Pulmonary artery endothelial cell (primary cell): ENCODE measurements at regions not wholly inside any gene's neighbourhood (a gene's known extent, or its start where the extent isn't known, plus 50 kb on each side); places are given as distances from the start of the nearest gene placed in this dataset.
"Not testable (repeated sequence)": the region's sequence is repeated elsewhere in the genome, so short reads cannot be mapped to it uniquely, and the experiment has no call there.

Source experiments
- DNase-seq: peaks from one replicate; pipeline ENCODE4 v3.0.0-alpha.2; 2011; ENCODE audit warnings: low read depth, low spot score

- DNase-seq: not testable (repeated sequence)
These were observed 181.1 kb upstream of the TRPC7 start for GRCh38 chr5:136546441-136546840.

DNA sequence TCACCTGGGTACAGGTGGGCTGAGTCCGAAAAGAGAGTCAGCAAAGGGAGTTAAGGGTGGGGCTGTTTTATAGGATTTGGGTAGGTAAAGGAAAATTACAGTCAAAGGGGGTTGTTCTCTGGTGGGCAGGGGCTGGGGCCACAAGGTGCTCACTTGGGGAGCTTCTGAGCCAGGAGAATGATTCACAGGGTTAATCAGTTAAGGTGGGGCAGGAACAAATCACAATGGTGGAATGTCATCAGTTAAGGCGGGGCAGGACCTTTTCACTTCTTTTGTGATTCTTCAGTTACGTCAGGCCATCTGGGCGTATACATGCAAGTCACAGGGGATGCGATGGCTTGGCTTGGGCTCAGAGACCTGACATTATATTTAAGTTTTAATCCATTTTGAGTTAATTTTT is 179.7 kb upstream of the TRPC7 start:
- not testable (repeated sequence) for DNase-seq

- DNase-seq: no peak
These were observed 173.2 kb upstream of the TRPC7 start for GRCh38 chr5:136538534-136538933.

DNA sequence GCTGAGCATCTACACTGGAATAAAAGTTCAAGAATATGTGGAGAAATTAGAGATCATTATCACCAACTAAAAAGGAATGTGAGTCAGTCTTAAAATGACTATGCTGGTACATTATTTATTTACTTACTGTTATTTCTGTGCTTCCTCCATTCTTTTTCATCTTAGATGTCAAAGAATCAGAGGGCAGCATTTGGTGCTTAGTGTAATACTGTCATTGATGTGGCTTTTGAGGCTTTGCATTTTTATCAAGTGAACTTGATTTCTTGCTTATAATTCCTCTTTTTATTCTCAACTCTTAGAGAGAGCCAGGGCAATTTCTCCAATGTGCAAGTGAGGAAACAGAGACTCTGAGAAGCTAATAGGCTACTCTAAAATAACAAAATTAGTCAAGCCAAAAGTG is 163.7 kb upstream of the TRPC7 start:
- no peak for DNase-seq

- DNase-seq: no peak
These were observed 163.2 kb upstream of the TRPC7 start for GRCh38 chr5:136528481-136529030.

DNA sequence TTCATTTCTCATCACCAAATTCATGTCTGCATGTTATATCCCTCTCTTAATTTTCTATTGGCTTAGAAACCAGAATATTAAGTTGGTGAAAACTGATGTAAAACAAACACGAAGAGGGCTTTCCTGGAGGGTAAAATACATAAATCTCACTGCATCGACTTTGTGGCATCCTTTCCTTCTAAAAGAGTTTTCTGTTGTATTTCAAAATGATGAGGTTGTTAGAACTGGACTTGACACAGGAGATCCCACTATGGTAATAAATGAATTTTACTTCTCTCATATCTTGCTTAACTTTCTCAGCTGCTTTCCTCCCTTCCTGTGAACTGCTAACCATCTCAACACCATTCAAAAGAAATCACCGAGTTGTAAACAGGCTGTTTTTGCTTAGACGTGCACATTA is 162.0 kb upstream of the TRPC7 start:
- DNase-seq: no peak

- no peak for DNase-seq
These were observed 161.4 kb upstream of the TRPC7 start for GRCh38 chr5:136526791-136527190.

DNA sequence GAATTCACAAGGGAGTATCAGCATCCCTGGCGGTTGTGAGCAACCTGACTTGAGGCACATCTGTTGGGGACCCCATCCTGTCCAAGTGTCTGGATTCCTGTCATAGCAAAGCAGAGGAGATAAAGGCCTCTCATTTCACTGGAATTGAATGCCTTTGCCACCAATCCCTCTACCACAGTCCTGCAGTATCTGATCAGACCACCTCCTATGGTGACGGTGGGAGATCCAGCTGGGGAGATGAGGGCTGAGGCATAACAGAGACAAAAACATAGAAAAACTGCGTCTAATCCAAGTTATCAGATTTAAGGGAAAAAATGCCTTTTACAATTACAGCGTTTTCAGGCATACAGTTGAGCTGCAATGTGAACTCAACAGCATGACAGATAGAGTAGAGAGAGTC is 160.7 kb upstream of the TRPC7 start:
- DNase-seq: no peak

GRCh38 chr5:136525597-136525996 is 160.3 kb upstream of the TRPC7 start:
- no peak for DNase-seq

- no peak for DNase-seq
These were observed 157.0 kb upstream of the TRPC7 start for GRCh38 chr5:136522217-136522956.

DNA sequence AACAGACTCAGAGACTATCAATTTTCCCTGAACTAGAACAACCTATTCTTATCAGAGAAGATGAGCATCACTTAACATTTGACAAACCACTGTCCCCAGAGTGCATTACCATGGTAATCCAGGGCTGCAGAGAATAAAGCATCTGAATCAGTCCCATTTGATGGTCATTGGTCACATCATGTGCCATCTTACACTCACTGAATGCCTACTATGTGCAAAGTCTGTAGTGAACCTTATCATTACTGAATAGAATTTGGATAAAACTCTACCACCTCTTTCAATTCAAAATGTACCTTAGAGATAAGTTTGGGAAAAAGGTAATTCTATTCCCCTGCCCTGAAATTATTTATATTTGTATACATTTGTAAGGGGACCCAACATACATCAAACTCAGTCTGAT is 156.4 kb upstream of the TRPC7 start:
- DNase-seq: no peak

- DNase-seq: no peak
These were observed 153.5 kb upstream of the TRPC7 start for GRCh38 chr5:136518814-136519213.

GRCh38 chr5:136518174-136518573 is 152.8 kb upstream of the TRPC7 start:
- DNase-seq: no peak

- DNase-seq: no peak
These were observed 152.4 kb upstream of the TRPC7 start for GRCh38 chr5:136517755-136518154.

- DNase-seq: no peak
These were observed 151.3 kb upstream of the TRPC7 start for GRCh38 chr5:136516637-136517036.

- no peak for DNase-seq
These were observed 148.1 kb upstream of the TRPC7 start for GRCh38 chr5:136513430-136513829.

GRCh38 chr5:136511046-136511445 is 145.7 kb upstream of the TRPC7 start:
- DNase-seq: no peak

- no peak for DNase-seq
These were observed 145.1 kb upstream of the TRPC7 start for GRCh38 chr5:136510481-136510880.

- no peak for DNase-seq
These were observed 140.8 kb upstream of the TRPC7 start for GRCh38 chr5:136506131-136506530.

DNA sequence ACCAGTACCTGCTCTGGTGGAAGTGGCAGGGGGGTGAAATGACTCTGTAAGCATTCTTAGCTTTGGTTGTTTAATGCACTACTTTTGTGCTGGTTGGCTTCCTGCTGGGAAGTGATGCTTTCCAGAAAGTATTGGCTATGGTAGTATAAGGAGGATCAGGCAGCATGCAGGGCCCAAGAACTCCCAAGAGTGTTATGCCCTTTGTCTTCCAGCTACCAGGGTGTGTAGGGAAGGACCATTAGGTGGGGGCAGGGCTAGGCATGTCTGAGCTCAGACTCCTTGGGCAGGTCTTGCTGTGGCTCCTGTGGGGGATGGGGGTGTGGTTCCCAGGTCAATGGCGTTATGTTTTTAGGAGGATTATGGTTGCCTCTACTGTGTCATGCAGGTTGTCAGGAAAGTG is 135.8 kb upstream of the TRPC7 start:
- DNase-seq: no peak

- DNase-seq: no peak
These were observed 127.2 kb upstream of the TRPC7 start for GRCh38 chr5:136492587-136492986.

- DNase-seq: no peak
These were observed 126.5 kb upstream of the TRPC7 start for GRCh38 chr5:136491806-136492205.

DNA sequence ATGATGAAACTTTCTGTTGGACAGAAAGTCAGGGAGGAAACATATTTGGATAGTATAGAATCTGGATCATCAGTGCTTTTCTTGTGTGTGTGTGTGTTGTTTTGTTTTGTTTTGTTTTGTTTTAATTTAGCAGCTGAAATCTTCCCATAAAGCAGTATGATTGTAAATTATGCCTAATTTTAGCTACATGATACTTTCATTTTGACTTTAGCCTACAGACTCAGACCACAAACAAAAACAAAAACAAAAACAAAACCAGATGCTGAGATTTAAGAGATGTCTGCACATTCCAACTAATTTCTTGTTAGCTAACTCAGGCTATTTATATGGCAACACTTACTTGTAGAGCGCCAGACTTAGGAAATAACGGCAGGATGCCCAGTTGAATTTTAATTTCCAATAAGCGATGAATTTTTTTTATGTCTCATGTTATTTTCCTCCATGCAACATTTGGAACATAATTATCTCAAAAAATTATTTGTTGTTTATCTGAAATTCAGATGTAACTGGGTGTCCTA is 119.5 kb upstream of the TRPC7 start:
- DNase-seq: no peak
